Esophagus muscularis mucosa (tissue), 4 donors: ENCODE measurements at regions not wholly inside any gene's neighbourhood (a gene's known extent, or its start where the extent isn't known, plus 50 kb on each side); places are given as distances from the start of the nearest gene placed in this dataset.

Experiments used
- EP300 ChIP-seq: sonication (generic); formaldehyde crosslinking; IDR thresholded peaks from one replicate; pipeline ENCODE4 v1.6.1; 2017; ENCODE audit warnings: antibody characterized with exemption
- POLR2A ChIP-seq: fragments of 450-650 bp; IDR thresholded peaks from one replicate; pipeline ENCODE4 v1.6.1; 2017; ENCODE audit warnings: antibody characterized with exemption, moderate library complexity, mild to moderate bottlenecking, low read depth
- TF ChIP-seq, protein P1 (sequence below), 3 experiments: fragments of 200-600 bp in 2 of 3; fragments of 450-650 bp in 1 of 3; sonication (generic) in 2 of 3; IDR thresholded peaks; one replicate each; pipeline ENCODE4 v1.5.1; 2017 to 2019; ENCODE audit warnings: antibody characterized with exemption in 3 of 3, mild to moderate bottlenecking in 2 of 3, moderate library complexity in 1 of 3

DNA sequence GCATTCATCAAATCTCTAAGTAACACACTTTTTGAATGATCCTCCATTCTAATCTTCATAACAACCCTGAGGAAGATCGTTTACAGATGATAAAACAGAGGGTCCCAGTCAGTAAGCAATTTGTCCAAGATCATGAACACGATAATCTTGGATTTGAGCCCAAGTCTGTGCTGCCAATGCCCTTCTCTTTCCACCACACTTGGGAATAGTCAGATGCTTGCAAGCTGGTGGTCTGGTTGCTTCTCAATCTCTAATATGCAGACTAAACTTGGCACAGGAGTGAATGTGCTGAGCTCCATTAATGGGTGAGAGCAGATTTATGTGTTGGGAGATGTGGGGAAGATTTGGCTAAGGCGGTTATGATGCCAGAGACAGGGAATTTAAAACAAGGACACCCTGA lies 430.6 kb upstream of the DAB1 start:
- TF ChIP-seq, protein P1, sequence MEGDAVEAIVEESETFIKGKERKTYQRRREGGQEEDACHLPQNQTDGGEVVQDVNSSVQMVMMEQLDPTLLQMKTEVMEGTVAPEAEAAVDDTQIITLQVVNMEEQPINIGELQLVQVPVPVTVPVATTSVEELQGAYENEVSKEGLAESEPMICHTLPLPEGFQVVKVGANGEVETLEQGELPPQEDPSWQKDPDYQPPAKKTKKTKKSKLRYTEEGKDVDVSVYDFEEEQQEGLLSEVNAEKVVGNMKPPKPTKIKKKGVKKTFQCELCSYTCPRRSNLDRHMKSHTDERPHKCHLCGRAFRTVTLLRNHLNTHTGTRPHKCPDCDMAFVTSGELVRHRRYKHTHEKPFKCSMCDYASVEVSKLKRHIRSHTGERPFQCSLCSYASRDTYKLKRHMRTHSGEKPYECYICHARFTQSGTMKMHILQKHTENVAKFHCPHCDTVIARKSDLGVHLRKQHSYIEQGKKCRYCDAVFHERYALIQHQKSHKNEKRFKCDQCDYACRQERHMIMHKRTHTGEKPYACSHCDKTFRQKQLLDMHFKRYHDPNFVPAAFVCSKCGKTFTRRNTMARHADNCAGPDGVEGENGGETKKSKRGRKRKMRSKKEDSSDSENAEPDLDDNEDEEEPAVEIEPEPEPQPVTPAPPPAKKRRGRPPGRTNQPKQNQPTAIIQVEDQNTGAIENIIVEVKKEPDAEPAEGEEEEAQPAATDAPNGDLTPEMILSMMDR (IDR thresholded peaks at IDR 0.05) = no peak
- TF ChIP-seq POLR2A = no peak
- no peak for TF ChIP-seq EP300
